Esophagus muscularis mucosa (tissue), 4 donors: ENCODE measurements at regions not wholly inside any gene's neighbourhood (a gene's known extent, or its start where the extent isn't known, plus 50 kb on each side); places are given as distances from the start of the nearest gene placed in this dataset.

ENCODE experiments used
- DNase-seq: peaks from one replicate; pipeline ENCODE4 v3.0.0-alpha.2; 2017; ENCODE audit errors: extremely low spot score
- H3K27ac ChIP-seq, 4 donors: fragments of 200-600 bp; sonication (generic); replicated peaks in 1 of 4; 1 replicate in 3 of 4; 2 replicates in 1 of 4; pipeline ENCODE4 v1.5.1; 2016 to 2019; ENCODE audit warnings: mild to moderate bottlenecking in 1 of 4
- H3K27me3 ChIP-seq, 4 donors: fragments of 200-600 bp; sonication (generic); one replicate each; pipeline versions ENCODE4 v1.5.1 to v1.6.0; 2016 to 2019
- H3K36me3 ChIP-seq, 4 donors: fragments of 200-600 bp; sonication (generic); one replicate each; pipeline ENCODE4 v1.5.1; 2016 to 2019
- H3K4me1 ChIP-seq, 4 donors: fragments of 200-600 bp; sonication (generic); one replicate each; pipeline ENCODE4 v1.5.1; 2016 to 2019
- H3K4me3 ChIP-seq, 4 donors: fragments of 200-600 bp; sonication (generic); 1 replicate in 2 of 4; 2 replicates in 2 of 4; pipeline ENCODE4 v1.5.1; 2016 to 2019; ENCODE audit warnings: mild to moderate bottlenecking in 4 of 4, moderate library complexity in 1 of 4
- H3K9me3 ChIP-seq, 4 donors: fragments of 200-600 bp; sonication (generic); 1 replicate in 3 of 4; 2 replicates in 1 of 4; pipeline ENCODE4 v1.5.1; 2016 to 2019
- CTCF ChIP-seq, 3 experiments: fragments of 200-600 bp in 2 of 3; fragments of 450-650 bp in 1 of 3; sonication (generic) in 2 of 3; IDR thresholded peaks; one replicate each; pipeline ENCODE4 v1.5.1; 2017 to 2019; ENCODE audit warnings: antibody characterized with exemption in 3 of 3, mild to moderate bottlenecking in 2 of 3, moderate library complexity in 1 of 3
- EP300 ChIP-seq: sonication (generic); formaldehyde crosslinking; IDR thresholded peaks from one replicate; pipeline ENCODE4 v1.6.1; 2017; ENCODE audit warnings: antibody characterized with exemption
- POLR2A ChIP-seq: fragments of 450-650 bp; IDR thresholded peaks from one replicate; pipeline ENCODE4 v1.6.1; 2017; ENCODE audit warnings: antibody characterized with exemption, moderate library complexity, mild to moderate bottlenecking, low read depth
- POLR2AphosphoS5 ChIP-seq, 2 donors: sonication (generic); formaldehyde crosslinking; IDR thresholded peaks; one replicate each; pipeline ENCODE4 v1.6.1; 2017; ENCODE audit warnings: antibody characterized with exemption in 2 of 2
- WGBS: methylation state at CpG from one replicate; pipeline ENCODE4 v1.1.5; 2018; 5-methylcytosine and 5-hydroxymethylcytosine counted together
- intact Hi-C: fragments of 100-400 bp; cut with DNase I; formaldehyde crosslinking; loops from one replicate; pipeline ENCODE4 v1.15.1; 2023

- 86% methylated on average over 5 of the region's 5 CpGs for WGBS
- H3K27ac ChIP-seq: no peak overlapping the region
- TF ChIP-seq CTCF (IDR thresholded peaks at IDR 0.05): no peak
- TF ChIP-seq POLR2AphosphoS5 (IDR thresholded peaks at IDR 0.05): no peak
- TF ChIP-seq EP300: no peak
- TF ChIP-seq POLR2A: no peak
These were observed 51.5 kb upstream of the DDR1 start for GRCh38 chr6:30832864-30833263.

GRCh38 chr6:30830438-30830837 is 53.9 kb upstream of the DDR1 start:
- Histone ChIP-seq H3K27ac (peak overlapping the region in 1 of 4 donors; percentile 33), H3K9me3 (no peaks in the 10 kb centered on the region), H3K27me3 (no peaks in the 10 kb centered on the region), H3K4me3 (peak overlapping the region in 1 of 4 donors; percentile 7), H3K36me3 (no peaks in the 10 kb centered on the region), H3K4me1 (peaks cover 12 to 30% (median 22%) of the 10 kb centered on the region in 4 donors)
- TF ChIP-seq CTCF (IDR thresholded peaks at IDR 0.05) (no peak), EP300 (no peak), POLR2A (no peak), POLR2AphosphoS5 (IDR thresholded peaks at IDR 0.05) (no peak)
- intact Hi-C loops: no loop called here
- WGBS: 55% methylated on average over 3 of the region's 3 CpGs
- no peak for DNase-seq

More at GRCh38 chr6:30832864-30833263, 51.5 kb upstream of the DDR1 start:
- no peaks in the 10 kb centered on the region for H3K36me3 ChIP-seq
- intact Hi-C loops: no loop called here
- no peaks in the 10 kb centered on the region for H3K9me3 ChIP-seq
- H3K4me1 ChIP-seq: peaks cover 23 to 30% (median 27%) of the 10 kb centered on the region in 4 donors
- no peak for DNase-seq
- no peak overlapping the region for H3K4me3 ChIP-seq
- H3K27me3 ChIP-seq: no peaks in the 10 kb centered on the region

GRCh38 chr6:30829639-30830255 is 54.6 kb upstream of the DDR1 start:
- no peak for DNase-seq
- TF ChIP-seq EP300 (no peak), POLR2AphosphoS5 (IDR thresholded peaks at IDR 0.05) (no peak), CTCF (IDR thresholded peaks at IDR 0.05) (no peak), POLR2A (no peak)
- no peaks in the 10 kb centered on the region for H3K36me3 ChIP-seq
- no peaks in the 10 kb centered on the region for H3K9me3 ChIP-seq
- H3K27me3 ChIP-seq: no peaks in the 10 kb centered on the region
- intact Hi-C loops: loop anchor here (5.0 kb wide), 1 partner anchor 253 kb away; no protein-coding TSS in a partner anchor
- H3K4me3 ChIP-seq: peak overlapping the region in 1 of 4 donors; percentile 7
- H3K4me1 ChIP-seq: peaks cover 12 to 30% (median 22%) of the 10 kb centered on the region in 4 donors
- 84% methylated on average over 6 of the region's 6 CpGs for whole genome bisulfite sequencing
- peak overlapping the region in 3 of 4 donors; percentile 64 to 85 (median 73) for H3K27ac ChIP-seq

- 98% methylated on average over 4 of the region's 4 CpGs for WGBS
- no peaks in the 10 kb centered on the region for H3K36me3 ChIP-seq
- peak overlapping the region; percentile 30 to 85 (median 68) for H3K27ac ChIP-seq
- H3K27me3 ChIP-seq: no peaks in the 10 kb centered on the region
- peaks cover 12 to 30% (median 22%) of the 10 kb centered on the region in 4 donors for H3K4me1 ChIP-seq
- intact Hi-C loops: loop anchor here (5.0 kb wide), 1 partner anchor 253 kb away; no protein-coding TSS in a partner anchor
- no peaks in the 10 kb centered on the region for H3K9me3 ChIP-seq
- TF ChIP-seq EP300 (no peak), POLR2AphosphoS5 (IDR thresholded peaks at IDR 0.05) (no peak), CTCF (IDR thresholded peaks at IDR 0.05) (no peak), POLR2A (no peak)
- no peak overlapping the region for H3K4me3 ChIP-seq
- DNase-seq: no peak
These were observed 55.3 kb upstream of the DDR1 start for GRCh38 chr6:30829033-30829432.
